Natural killer cell (primary cell): ENCODE measurements at regions not wholly inside any gene's neighbourhood (a gene's known extent, or its start where the extent isn't known, plus 50 kb on each side); places are given as distances from the start of the nearest gene placed in this dataset.

Source experiments
- ATAC-seq, 3 donors: fragments of 150-1000 bp in 2 of 3; fragments of 200-7000 bp in 1 of 3; cut with Tn5 transposase; 1 replicate in 1 of 3; 2 replicates in 2 of 3; pipeline ENCODE4 v1.10.0; 2021; ENCODE audit warnings: mild to moderate bottlenecking in 2 of 3, moderate library complexity in 2 of 3
- DNase-seq, 2 donors: peaks; one replicate each; pipeline versions ENCODE4 v3.0.0 to v3.0.0-alpha.2; 2013 to 2021; ENCODE audit warnings: mixed read lengths in 1 of 2
- H3K27ac ChIP-seq: one replicate; pipeline ENCODE4 v1.5.1; 2013; ENCODE audit warnings: mild to moderate bottlenecking, low read length
- H3K27me3 ChIP-seq: one replicate; pipeline ENCODE4 v1.6.1; 2013; ENCODE audit warnings: low read length; ENCODE audit not compliant: control insufficient read depth, insufficient read depth
- H3K36me3 ChIP-seq: one replicate; pipeline ENCODE4 v1.6.1; 2013; ENCODE audit warnings: low read length; ENCODE audit not compliant: control insufficient read depth, insufficient read depth
- H3K4me1 ChIP-seq: one replicate; pipeline ENCODE4 v1.6.1; 2013; ENCODE audit warnings: low read length; ENCODE audit not compliant: control insufficient read depth, insufficient read depth
- H3K4me3 ChIP-seq: one replicate; pipeline ENCODE4 v1.5.1; 2013; ENCODE audit warnings: low read length
- H3K9me3 ChIP-seq: one replicate; pipeline ENCODE4 v1.6.1; 2013; ENCODE audit warnings: low read length; ENCODE audit not compliant: control insufficient read depth, insufficient read depth
- H3K27ac Mint-ChIP-seq, 2 donors: one replicate each; pipeline ENCODE4 v1.8.0; 2022; ENCODE audit warnings: mild to moderate bottlenecking in 2 of 2, mixed read lengths in 2 of 2, moderate library complexity in 1 of 2
- H3K27me3 Mint-ChIP-seq, 2 donors: one replicate each; pipeline ENCODE4 v1.8.0; 2022; ENCODE audit warnings: low read depth in 2 of 2, mixed read lengths in 2 of 2
- H3K36me3 Mint-ChIP-seq: one replicate; pipeline ENCODE4 v1.8.0; 2022; ENCODE audit warnings: mixed read lengths
- H3K4me1 Mint-ChIP-seq, 2 donors: one replicate each; pipeline ENCODE4 v1.8.0; 2022; ENCODE audit warnings: mixed read lengths in 2 of 2
- H3K4me3 Mint-ChIP-seq: one replicate; pipeline ENCODE4 v1.8.0; 2022; ENCODE audit warnings: mild to moderate bottlenecking, moderate library complexity, mixed read lengths
- H3K9me3 Mint-ChIP-seq, 2 donors: one replicate each; pipeline ENCODE4 v1.8.0; 2022; ENCODE audit warnings: mixed read lengths in 2 of 2
- WGBS: methylation state at CpG from one replicate; pipeline ENCODE4 v1.1.7; 2013; ENCODE audit warnings: missing lambda C conversion rate; ENCODE audit not compliant: insufficient coverage; 5-methylcytosine and 5-hydroxymethylcytosine counted together
- intact Hi-C: fragments of 100-400 bp; cut with micrococcal nuclease; formaldehyde crosslinking; loops from one replicate; pipeline ENCODE4 v1.14.2; 2022
- TF ChIP-seq, protein P1 (sequence below): fragments of 200-600 bp; IDR thresholded peaks from one replicate; pipeline ENCODE4 v1.8.0; 2022; ENCODE audit warnings: antibody characterized with exemption

GRCh38 chr3:178472941-178473340 lies 63.3 kb upstream of the KCNMB2 start:
- Mint-ChIP-seq H3K27ac (no peak overlapping the region), H3K4me3 (no peak overlapping the region), H3K27me3 (peaks cover 0 to 8% of the 10 kb centered on the region in 2 donors), H3K4me1 (no peaks in the 10 kb centered on the region), H3K36me3 (no peaks in the 10 kb centered on the region), H3K9me3 (no peaks in the 10 kb centered on the region)
- no peaks in the 10 kb centered on the region for H3K9me3 ChIP-seq
- ATAC-seq (no peak), DNase-seq (no peak)
- no peaks in the 10 kb centered on the region for H3K27me3 ChIP-seq
- H3K27ac ChIP-seq = no peak overlapping the region
- TF ChIP-seq, protein P1, sequence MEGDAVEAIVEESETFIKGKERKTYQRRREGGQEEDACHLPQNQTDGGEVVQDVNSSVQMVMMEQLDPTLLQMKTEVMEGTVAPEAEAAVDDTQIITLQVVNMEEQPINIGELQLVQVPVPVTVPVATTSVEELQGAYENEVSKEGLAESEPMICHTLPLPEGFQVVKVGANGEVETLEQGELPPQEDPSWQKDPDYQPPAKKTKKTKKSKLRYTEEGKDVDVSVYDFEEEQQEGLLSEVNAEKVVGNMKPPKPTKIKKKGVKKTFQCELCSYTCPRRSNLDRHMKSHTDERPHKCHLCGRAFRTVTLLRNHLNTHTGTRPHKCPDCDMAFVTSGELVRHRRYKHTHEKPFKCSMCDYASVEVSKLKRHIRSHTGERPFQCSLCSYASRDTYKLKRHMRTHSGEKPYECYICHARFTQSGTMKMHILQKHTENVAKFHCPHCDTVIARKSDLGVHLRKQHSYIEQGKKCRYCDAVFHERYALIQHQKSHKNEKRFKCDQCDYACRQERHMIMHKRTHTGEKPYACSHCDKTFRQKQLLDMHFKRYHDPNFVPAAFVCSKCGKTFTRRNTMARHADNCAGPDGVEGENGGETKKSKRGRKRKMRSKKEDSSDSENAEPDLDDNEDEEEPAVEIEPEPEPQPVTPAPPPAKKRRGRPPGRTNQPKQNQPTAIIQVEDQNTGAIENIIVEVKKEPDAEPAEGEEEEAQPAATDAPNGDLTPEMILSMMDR = no peak
- H3K36me3 ChIP-seq = no peaks in the 10 kb centered on the region
- no peak overlapping the region for H3K4me3 ChIP-seq
- intact Hi-C loops = no loop called here
- H3K4me1 ChIP-seq = no peaks in the 10 kb centered on the region

DNA sequence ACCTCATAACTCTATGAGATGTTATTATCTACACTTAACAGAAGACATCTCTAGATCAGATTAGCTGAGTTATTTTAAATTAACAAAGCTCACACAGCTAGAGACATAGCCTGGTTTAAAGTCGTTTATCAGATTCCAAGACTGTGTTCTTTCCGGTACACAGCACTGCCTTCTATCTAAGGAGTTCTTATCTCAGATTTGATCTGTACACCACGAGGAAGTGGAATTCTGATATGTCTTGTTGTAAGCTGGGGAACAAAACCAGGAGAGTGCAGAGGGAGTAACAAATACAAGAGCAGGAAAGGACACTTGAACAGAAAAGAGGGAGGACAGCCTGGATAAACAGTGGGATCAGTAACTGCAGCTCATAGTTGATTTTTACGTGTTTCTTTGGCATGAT lies 61.7 kb upstream of the KCNMB2 start:
- Mint-ChIP-seq H3K27me3 (peaks cover 0 to 8% of the 10 kb centered on the region in 2 donors), H3K9me3 (no peaks in the 10 kb centered on the region), H3K36me3 (no peaks in the 10 kb centered on the region), H3K4me3 (no peak overlapping the region), H3K27ac (no peak overlapping the region), H3K4me1 (no peaks in the 10 kb centered on the region)
- ATAC-seq (peak in 1 of 3 donors; percentile 32), DNase-seq (no peak)
- TF ChIP-seq, protein P1 = no peak
- Histone ChIP-seq H3K27ac (no peak overlapping the region), H3K4me1 (no peaks in the 10 kb centered on the region), H3K4me3 (no peak overlapping the region), H3K27me3 (no peaks in the 10 kb centered on the region), H3K36me3 (no peaks in the 10 kb centered on the region), H3K9me3 (no peaks in the 10 kb centered on the region)
- intact Hi-C loops = no loop called here
- WGBS = 23% methylated on average over 4 of the region's 4 CpGs

DNA sequence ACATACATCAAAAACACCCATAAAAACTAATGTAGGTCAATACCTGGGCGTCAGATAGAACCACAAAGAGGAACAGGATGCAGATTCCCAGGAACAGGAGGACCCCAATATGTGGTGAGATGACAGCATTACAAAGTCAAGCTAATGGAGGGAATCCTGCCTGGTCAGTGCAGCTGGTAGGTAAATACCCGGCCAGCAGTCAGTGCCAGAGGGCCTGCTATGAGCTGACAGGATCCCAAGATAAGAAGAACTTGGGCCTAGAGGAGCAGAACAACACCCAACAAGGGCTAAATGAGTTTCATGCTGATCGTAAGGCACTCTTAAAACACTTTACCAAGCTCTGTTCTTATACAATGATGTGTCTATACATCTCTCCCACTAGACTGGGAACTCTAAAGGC lies 61.2 kb upstream of the KCNMB2 start:
- Histone ChIP-seq H3K27me3 (no peaks in the 10 kb centered on the region), H3K9me3 (no peaks in the 10 kb centered on the region), H3K4me3 (no peak overlapping the region), H3K27ac (no peak overlapping the region), H3K36me3 (no peaks in the 10 kb centered on the region), H3K4me1 (no peaks in the 10 kb centered on the region)
- no peak for ATAC-seq
- H3K27ac Mint-ChIP-seq = no peak overlapping the region
- DNase-seq = no peak
- 72% methylated on average over 3 of the region's 3 CpGs for WGBS
- peaks cover 0 to 5% of the 10 kb centered on the region in 2 donors for H3K27me3 Mint-ChIP-seq
- intact Hi-C loops = no loop called here
- H3K4me3 Mint-ChIP-seq = no peak overlapping the region
- no peaks in the 10 kb centered on the region for H3K36me3 Mint-ChIP-seq
- H3K4me1 Mint-ChIP-seq = no peaks in the 10 kb centered on the region
- TF ChIP-seq, protein P1 = no peak
- no peaks in the 10 kb centered on the region for H3K9me3 Mint-ChIP-seq

GRCh38 chr3:178476886-178477285 lies 59.4 kb upstream of the KCNMB2 start:
- Histone ChIP-seq H3K4me3 (no peak overlapping the region), H3K27ac (no peak overlapping the region), H3K36me3 (no peaks in the 10 kb centered on the region), H3K9me3 (no peaks in the 10 kb centered on the region), H3K4me1 (no peaks in the 10 kb centered on the region), H3K27me3 (no peaks in the 10 kb centered on the region)
- TF ChIP-seq, protein P1 = no peak
- H3K27ac Mint-ChIP-seq = no peak overlapping the region
- intact Hi-C loops = no loop called here
- H3K27me3 Mint-ChIP-seq = peaks cover 0 to 6% of the 10 kb centered on the region in 2 donors
- ATAC-seq (no peak), DNase-seq (no peak)
- no peak overlapping the region for H3K4me3 Mint-ChIP-seq
- no peaks in the 10 kb centered on the region for H3K4me1 Mint-ChIP-seq
- no peaks in the 10 kb centered on the region for H3K36me3 Mint-ChIP-seq
- no peaks in the 10 kb centered on the region for H3K9me3 Mint-ChIP-seq
- WGBS = 79% methylated on average over 2 of the region's 2 CpGs
